ENCODE measurements at regions not wholly inside any gene's neighbourhood (a gene's known extent, or its start where the extent isn't known, plus 50 kb on each side); places are given as distances from the start of the nearest gene placed in this dataset.

DNA sequence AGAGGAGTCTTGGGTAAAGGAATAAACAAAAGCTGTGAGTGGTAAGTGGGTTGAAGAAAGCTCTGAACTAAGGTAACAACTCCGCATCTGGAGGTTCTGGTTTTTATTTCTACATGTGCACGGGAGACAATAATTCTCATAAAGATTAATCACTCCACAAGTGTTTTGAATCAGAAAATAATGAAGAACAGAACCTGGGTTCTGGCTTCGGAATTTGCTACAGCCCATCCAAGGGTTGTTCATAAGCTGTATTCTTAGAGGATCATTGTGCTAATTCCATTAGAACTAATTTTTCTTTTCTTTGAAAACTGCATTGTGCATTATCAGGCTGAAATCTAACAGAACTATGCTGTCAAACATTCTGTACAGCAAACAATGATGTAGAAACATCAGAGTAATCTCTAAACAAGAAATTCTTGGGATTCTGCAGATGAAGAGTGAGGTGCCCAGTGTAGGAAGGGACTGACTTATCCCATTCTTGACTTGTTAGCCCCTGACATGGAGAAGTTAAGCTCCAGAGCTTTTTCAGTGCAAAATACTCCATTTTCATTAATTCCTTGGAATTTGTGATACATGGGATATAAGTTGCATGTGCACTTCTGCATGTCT, 368.2 kb downstream of the COG6 start:
- TF ChIP-seq SUZ12 (IDR thresholded peaks at IDR 0.05; ENCODE audit: extremely low read depth, insufficient read depth, insufficient read length) (no peak), YY1 (IDR thresholded peaks at IDR 0.05; ENCODE audit: insufficient read depth, insufficient read length) (no peak), ZNF274 (IDR thresholded peaks at IDR 0.05; ENCODE audit: low read depth, low read length) (no peak)
